ENCODE measurements at regions not wholly inside any gene's neighbourhood (a gene's known extent, or its start where the extent isn't known, plus 50 kb on each side); places are given as distances from the start of the nearest gene placed in this dataset.

GRCh38 chr7:65301007-65301406 lies 72.6 kb upstream of the ZNF92 start (continued):
- TF ChIP-seq, protein P1, sequence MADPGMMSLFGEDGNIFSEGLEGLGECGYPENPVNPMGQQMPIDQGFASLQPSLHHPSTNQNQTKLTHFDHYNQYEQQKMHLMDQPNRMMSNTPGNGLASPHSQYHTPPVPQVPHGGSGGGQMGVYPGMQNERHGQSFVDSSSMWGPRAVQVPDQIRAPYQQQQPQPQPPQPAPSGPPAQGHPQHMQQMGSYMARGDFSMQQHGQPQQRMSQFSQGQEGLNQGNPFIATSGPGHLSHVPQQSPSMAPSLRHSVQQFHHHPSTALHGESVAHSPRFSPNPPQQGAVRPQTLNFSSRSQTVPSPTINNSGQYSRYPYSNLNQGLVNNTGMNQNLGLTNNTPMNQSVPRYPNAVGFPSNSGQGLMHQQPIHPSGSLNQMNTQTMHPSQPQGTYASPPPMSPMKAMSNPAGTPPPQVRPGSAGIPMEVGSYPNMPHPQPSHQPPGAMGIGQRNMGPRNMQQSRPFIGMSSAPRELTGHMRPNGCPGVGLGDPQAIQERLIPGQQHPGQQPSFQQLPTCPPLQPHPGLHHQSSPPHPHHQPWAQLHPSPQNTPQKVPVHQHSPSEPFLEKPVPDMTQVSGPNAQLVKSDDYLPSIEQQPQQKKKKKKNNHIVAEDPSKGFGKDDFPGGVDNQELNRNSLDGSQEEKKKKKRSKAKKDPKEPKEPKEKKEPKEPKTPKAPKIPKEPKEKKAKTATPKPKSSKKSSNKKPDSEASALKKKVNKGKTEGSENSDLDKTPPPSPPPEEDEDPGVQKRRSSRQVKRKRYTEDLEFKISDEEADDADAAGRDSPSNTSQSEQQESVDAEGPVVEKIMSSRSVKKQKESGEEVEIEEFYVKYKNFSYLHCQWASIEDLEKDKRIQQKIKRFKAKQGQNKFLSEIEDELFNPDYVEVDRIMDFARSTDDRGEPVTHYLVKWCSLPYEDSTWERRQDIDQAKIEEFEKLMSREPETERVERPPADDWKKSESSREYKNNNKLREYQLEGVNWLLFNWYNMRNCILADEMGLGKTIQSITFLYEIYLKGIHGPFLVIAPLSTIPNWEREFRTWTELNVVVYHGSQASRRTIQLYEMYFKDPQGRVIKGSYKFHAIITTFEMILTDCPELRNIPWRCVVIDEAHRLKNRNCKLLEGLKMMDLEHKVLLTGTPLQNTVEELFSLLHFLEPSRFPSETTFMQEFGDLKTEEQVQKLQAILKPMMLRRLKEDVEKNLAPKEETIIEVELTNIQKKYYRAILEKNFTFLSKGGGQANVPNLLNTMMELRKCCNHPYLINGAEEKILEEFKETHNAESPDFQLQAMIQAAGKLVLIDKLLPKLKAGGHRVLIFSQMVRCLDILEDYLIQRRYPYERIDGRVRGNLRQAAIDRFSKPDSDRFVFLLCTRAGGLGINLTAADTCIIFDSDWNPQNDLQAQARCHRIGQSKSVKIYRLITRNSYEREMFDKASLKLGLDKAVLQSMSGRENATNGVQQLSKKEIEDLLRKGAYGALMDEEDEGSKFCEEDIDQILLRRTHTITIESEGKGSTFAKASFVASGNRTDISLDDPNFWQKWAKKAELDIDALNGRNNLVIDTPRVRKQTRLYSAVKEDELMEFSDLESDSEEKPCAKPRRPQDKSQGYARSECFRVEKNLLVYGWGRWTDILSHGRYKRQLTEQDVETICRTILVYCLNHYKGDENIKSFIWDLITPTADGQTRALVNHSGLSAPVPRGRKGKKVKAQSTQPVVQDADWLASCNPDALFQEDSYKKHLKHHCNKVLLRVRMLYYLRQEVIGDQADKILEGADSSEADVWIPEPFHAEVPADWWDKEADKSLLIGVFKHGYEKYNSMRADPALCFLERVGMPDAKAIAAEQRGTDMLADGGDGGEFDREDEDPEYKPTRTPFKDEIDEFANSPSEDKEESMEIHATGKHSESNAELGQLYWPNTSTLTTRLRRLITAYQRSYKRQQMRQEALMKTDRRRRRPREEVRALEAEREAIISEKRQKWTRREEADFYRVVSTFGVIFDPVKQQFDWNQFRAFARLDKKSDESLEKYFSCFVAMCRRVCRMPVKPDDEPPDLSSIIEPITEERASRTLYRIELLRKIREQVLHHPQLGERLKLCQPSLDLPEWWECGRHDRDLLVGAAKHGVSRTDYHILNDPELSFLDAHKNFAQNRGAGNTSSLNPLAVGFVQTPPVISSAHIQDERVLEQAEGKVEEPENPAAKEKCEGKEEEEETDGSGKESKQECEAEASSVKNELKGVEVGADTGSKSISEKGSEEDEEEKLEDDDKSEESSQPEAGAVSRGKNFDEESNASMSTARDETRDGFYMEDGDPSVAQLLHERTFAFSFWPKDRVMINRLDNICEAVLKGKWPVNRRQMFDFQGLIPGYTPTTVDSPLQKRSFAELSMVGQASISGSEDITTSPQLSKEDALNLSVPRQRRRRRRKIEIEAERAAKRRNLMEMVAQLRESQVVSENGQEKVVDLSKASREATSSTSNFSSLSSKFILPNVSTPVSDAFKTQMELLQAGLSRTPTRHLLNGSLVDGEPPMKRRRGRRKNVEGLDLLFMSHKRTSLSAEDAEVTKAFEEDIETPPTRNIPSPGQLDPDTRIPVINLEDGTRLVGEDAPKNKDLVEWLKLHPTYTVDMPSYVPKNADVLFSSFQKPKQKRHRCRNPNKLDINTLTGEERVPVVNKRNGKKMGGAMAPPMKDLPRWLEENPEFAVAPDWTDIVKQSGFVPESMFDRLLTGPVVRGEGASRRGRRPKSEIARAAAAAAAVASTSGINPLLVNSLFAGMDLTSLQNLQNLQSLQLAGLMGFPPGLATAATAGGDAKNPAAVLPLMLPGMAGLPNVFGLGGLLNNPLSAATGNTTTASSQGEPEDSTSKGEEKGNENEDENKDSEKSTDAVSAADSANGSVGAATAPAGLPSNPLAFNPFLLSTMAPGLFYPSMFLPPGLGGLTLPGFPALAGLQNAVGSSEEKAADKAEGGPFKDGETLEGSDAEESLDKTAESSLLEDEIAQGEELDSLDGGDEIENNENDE (IDR thresholded peaks at IDR 0.05; ENCODE audit: insufficient replicate concordance, low read length) = no peak
- TF ChIP-seq, protein P2, sequence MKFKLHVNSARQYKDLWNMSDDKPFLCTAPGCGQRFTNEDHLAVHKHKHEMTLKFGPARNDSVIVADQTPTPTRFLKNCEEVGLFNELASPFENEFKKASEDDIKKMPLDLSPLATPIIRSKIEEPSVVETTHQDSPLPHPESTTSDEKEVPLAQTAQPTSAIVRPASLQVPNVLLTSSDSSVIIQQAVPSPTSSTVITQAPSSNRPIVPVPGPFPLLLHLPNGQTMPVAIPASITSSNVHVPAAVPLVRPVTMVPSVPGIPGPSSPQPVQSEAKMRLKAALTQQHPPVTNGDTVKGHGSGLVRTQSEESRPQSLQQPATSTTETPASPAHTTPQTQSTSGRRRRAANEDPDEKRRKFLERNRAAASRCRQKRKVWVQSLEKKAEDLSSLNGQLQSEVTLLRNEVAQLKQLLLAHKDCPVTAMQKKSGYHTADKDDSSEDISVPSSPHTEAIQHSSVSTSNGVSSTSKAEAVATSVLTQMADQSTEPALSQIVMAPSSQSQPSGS (IDR thresholded peaks at IDR 0.05; ENCODE audit: low read length) = no peak
- no peak for TF ChIP-seq RFX5 (IDR thresholded peaks at IDR 0.05; ENCODE audit: borderline replicate concordance, low read depth, low read length)
- no peak for TF ChIP-seq KDM1A (IDR thresholded peaks at IDR 0.05; ENCODE audit: borderline replicate concordance, low read length)
- no peak for TF ChIP-seq USF2 (IDR thresholded peaks at IDR 0.05; ENCODE audit: low read length)
- TF ChIP-seq PHF8 (conservative IDR thresholded peaks at IDR 0.05; ENCODE audit: low read depth, low read length) = no peak
- TF ChIP-seq SIRT6 (IDR thresholded peaks at IDR 0.05; ENCODE audit: low read length) = no peak
- no peak for TF ChIP-seq POLR2AphosphoS5 (IDR thresholded peaks at IDR 0.05; ENCODE audit: low read depth, low read length)
